ENCODE measurements at regions not wholly inside any gene's neighbourhood (a gene's known extent, or its start where the extent isn't known, plus 50 kb on each side); places are given as distances from the start of the nearest gene placed in this dataset.

DNA sequence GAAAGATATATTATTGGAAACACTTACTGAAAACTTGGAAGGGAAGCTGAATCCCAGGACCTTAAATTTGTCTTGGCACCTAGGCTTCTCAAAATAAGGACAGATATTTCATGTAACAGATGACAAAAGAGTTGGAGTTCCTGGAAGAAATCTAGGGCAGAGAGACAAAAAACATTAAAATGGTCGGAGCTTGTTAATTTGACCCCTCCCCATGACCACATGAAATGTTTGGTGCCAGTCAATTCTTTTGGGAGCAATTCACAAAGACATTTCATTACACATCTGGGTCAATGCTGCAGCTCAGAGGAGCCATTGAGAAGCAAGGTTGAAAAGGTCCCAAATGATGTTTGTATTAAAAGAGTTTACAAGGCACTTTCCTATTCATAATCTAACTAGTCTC, 162.0 kb upstream of the GUCY1A2 start:
- DNase-seq (ENCODE audit: low spot score in 2 of 2): no peak
- intact Hi-C loops (cut with DNase I; ENCODE audit: low total_unique reads): no loop called here
- H3K4me3 ChIP-seq (ENCODE audit: low read depth, poor library complexity, severe bottlenecking): no peak overlapping the region
- WGBS, 2 donors: 37 to 48% methylated on average over 1 of the region's 1 CpG
- TF ChIP-seq, protein P1, sequence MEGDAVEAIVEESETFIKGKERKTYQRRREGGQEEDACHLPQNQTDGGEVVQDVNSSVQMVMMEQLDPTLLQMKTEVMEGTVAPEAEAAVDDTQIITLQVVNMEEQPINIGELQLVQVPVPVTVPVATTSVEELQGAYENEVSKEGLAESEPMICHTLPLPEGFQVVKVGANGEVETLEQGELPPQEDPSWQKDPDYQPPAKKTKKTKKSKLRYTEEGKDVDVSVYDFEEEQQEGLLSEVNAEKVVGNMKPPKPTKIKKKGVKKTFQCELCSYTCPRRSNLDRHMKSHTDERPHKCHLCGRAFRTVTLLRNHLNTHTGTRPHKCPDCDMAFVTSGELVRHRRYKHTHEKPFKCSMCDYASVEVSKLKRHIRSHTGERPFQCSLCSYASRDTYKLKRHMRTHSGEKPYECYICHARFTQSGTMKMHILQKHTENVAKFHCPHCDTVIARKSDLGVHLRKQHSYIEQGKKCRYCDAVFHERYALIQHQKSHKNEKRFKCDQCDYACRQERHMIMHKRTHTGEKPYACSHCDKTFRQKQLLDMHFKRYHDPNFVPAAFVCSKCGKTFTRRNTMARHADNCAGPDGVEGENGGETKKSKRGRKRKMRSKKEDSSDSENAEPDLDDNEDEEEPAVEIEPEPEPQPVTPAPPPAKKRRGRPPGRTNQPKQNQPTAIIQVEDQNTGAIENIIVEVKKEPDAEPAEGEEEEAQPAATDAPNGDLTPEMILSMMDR (IDR thresholded peaks at IDR 0.05): no peak
- TF ChIP-seq POLR2A (IDR thresholded peaks at IDR 0.05): no peak

DNA sequence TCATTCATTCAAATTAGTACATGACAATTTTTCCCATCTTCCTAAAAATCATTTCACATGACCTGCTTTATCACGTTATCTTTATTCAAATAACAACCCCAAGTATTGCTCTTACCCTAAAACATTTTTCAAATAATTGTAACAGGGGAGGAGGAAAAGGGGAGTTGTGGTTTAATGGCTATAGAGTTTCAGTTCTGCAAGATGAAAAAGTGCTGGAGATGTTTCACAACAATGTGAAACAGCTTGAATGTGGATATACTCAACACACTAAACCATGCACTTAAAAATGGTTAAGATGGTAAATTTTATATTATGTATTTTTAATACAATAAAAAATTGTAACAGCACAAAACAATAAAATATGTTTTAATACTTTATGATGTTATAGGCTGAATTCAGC, 161.6 kb upstream of the GUCY1A2 start:
- intact Hi-C loops (cut with DNase I; ENCODE audit: low total_unique reads): no loop called here
- WGBS, 2 donors: 44 to 54% methylated on average over 1 of the region's 1 CpG
- no peak overlapping the region for H3K4me3 ChIP-seq (ENCODE audit: low read depth, poor library complexity, severe bottlenecking)
- TF ChIP-seq, protein P1 (IDR thresholded peaks at IDR 0.05): no peak
- no peak for TF ChIP-seq POLR2A (IDR thresholded peaks at IDR 0.05)
- no peak for DNase-seq (ENCODE audit: low spot score in 2 of 2)

DNA sequence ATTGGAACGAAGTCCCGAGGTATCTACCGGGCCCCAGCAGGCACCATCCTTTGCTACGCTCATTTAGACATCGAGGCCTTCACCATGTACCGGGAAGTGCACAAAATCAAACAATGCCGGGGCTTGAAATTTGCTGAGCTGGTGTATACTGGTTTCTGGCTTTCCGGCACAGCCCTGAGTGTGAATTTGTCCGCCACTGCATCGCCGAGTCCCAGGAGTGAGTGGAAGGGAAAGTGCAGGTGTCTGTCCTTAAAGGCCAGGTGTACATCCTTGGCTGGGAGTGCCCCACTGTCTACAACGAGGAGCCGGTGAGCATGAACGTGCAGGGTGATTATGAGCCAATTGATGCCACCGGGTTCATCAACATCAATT, 158.8 kb upstream of the GUCY1A2 start:
- H3K4me3 ChIP-seq (ENCODE audit: low read depth, poor library complexity, severe bottlenecking): no peak overlapping the region
- no peak for DNase-seq (ENCODE audit: low spot score in 2 of 2)
- intact Hi-C loops (cut with DNase I; ENCODE audit: low total_unique reads): no loop called here
- TF ChIP-seq, protein P1 (IDR thresholded peaks at IDR 0.05): no peak
- no peak for TF ChIP-seq POLR2A (IDR thresholded peaks at IDR 0.05)
- 89 to 91% methylated on average over 15 of the region's 15 CpGs for WGBS, 2 donors

GRCh38 chr11:107176148-107177105, 158.2 kb upstream of the GUCY1A2 start:
- intact Hi-C loops (cut with DNase I; ENCODE audit: low total_unique reads): no loop called here
- 91 to 96% methylated on average over 37 of the region's 37 CpGs for WGBS, 2 donors
- TF ChIP-seq POLR2A (IDR thresholded peaks at IDR 0.05): no peak
- TF ChIP-seq, protein P1 (IDR thresholded peaks at IDR 0.05): no peak
- no peak for DNase-seq (ENCODE audit: low spot score in 2 of 2)
- H3K4me3 ChIP-seq (ENCODE audit: low read depth, poor library complexity, severe bottlenecking): no peak overlapping the region

DNA sequence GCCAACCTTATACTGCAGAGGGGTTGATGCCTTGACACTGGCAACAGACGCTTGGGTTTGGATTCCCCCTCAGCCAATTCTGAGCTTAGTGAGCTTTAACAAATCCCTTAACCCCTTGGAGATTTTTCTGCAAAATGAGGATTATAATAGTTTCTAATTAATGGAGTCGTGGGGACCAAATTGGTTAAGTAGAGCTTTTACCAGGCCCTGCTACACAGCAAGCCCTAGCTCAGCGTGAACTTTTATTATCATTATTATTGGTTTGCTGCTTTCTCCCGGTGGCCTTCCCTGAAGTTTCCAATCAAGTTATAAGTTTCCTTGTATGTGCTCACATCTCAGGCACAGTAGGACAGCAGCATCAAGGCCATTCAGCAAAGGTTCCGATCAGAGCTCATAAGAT, 156.6 kb upstream of the GUCY1A2 start:
- no peak for DNase-seq (ENCODE audit: low spot score in 2 of 2)
- 89 to 92% methylated on average over 5 of the region's 5 CpGs for WGBS, 2 donors
- TF ChIP-seq, protein P1 (IDR thresholded peaks at IDR 0.05): no peak
- no peak for TF ChIP-seq POLR2A (IDR thresholded peaks at IDR 0.05)
- H3K4me3 ChIP-seq (ENCODE audit: low read depth, poor library complexity, severe bottlenecking): no peak overlapping the region
- intact Hi-C loops (cut with DNase I; ENCODE audit: low total_unique reads): no loop called here

Measured in lower leg skin (tissue), 4 donors.